SH-SY5Y (cell line): ENCODE measurements at regions not wholly inside any gene's neighbourhood (a gene's known extent, or its start where the extent isn't known, plus 50 kb on each side); places are given as distances from the start of the nearest gene placed in this dataset.

Source experiments
- GATA2 ChIP-seq: IDR thresholded peaks from 2 replicates; pipeline ENCODE4 v1.6.1; 2011; ENCODE audit warnings: mild to moderate bottlenecking, low read depth, low read length
- GATA3 ChIP-seq: IDR thresholded peaks from 2 replicates; pipeline ENCODE4 v1.6.1; 2011; ENCODE audit warnings: low read depth, mild to moderate bottlenecking, low read length, moderate library complexity

- no peak for TF ChIP-seq GATA2
- no peak for TF ChIP-seq GATA3
Measured at GRCh38 chr5:144582066-144582465, 411.4 kb downstream of the KCTD16 start.
